ENCODE measurements at regions not wholly inside any gene's neighbourhood (a gene's known extent, or its start where the extent isn't known, plus 50 kb on each side); places are given as distances from the start of the nearest gene placed in this dataset.

GRCh38 chr3:174442302-174442682 is 416.8 kb upstream of the NAALADL2 start:
- no peak for DNase-seq
- Histone ChIP-seq H3K9me3 (ENCODE audit: control insufficient read depth, low read depth, low read length) (no peaks in the 10 kb centered on the region), H3K4me3 (ENCODE audit: low read length) (peak overlapping the region; percentile 81), H3K27ac (ENCODE audit: low read length) (peak overlapping the region; percentile 93), H3K36me3 (ENCODE audit: control insufficient read depth, insufficient read depth, low read length) (no peaks in the 10 kb centered on the region), H3K4me1 (ENCODE audit: control insufficient read depth, insufficient read depth, low read length) (peaks cover 9% of the 10 kb centered on the region), H3K27me3 (ENCODE audit: control insufficient read depth, insufficient read depth, low read length) (no peaks in the 10 kb centered on the region)
- WGBS (ENCODE audit: insufficient coverage, low lambda C conversion rate): 34% methylated on average over 3 of the region's 4 CpGs

- H3K36me3 ChIP-seq (ENCODE audit: control insufficient read depth, insufficient read depth, low read length): no peaks in the 10 kb centered on the region
- H3K9me3 ChIP-seq (ENCODE audit: control insufficient read depth, low read depth, low read length): peaks cover 11% of the 10 kb centered on the region
- H3K4me3 ChIP-seq (ENCODE audit: low read length): no peak overlapping the region
- DNase-seq: no peak
- H3K4me1 ChIP-seq (ENCODE audit: control insufficient read depth, insufficient read depth, low read length): peaks cover 6% of the 10 kb centered on the region
- no peak overlapping the region for H3K27ac ChIP-seq (ENCODE audit: low read length)
- no CpG with 5 or more reads among the region's 3 CpGs for whole genome bisulfite sequencing (ENCODE audit: insufficient coverage, low lambda C conversion rate)
- H3K27me3 ChIP-seq (ENCODE audit: control insufficient read depth, insufficient read depth, low read length): no peaks in the 10 kb centered on the region
Observed at GRCh38 chr3:174444391-174444790, 414.7 kb upstream of the NAALADL2 start.

- no peak overlapping the region for H3K4me3 ChIP-seq (ENCODE audit: low read length)
- H3K27ac ChIP-seq (ENCODE audit: low read length): no peak overlapping the region
- WGBS (ENCODE audit: insufficient coverage, low lambda C conversion rate): 83% methylated on average over 1 of the region's 5 CpGs
- DNase-seq: no peak
- peaks cover 16% of the 10 kb centered on the region for H3K9me3 ChIP-seq (ENCODE audit: control insufficient read depth, low read depth, low read length)
- no peaks in the 10 kb centered on the region for H3K36me3 ChIP-seq (ENCODE audit: control insufficient read depth, insufficient read depth, low read length)
- H3K4me1 ChIP-seq (ENCODE audit: control insufficient read depth, insufficient read depth, low read length): no peaks in the 10 kb centered on the region
- H3K27me3 ChIP-seq (ENCODE audit: control insufficient read depth, insufficient read depth, low read length): no peaks in the 10 kb centered on the region
Observed at GRCh38 chr3:174457758-174458157, 401.4 kb upstream of the NAALADL2 start.

GRCh38 chr3:174460831-174461230 is 398.3 kb upstream of the NAALADL2 start:
- DNase-seq: no peak
- Histone ChIP-seq H3K27ac (ENCODE audit: low read length) (no peak overlapping the region), H3K4me3 (ENCODE audit: low read length) (no peak overlapping the region), H3K9me3 (ENCODE audit: control insufficient read depth, low read depth, low read length) (peaks cover 5% of the 10 kb centered on the region), H3K27me3 (ENCODE audit: control insufficient read depth, insufficient read depth, low read length) (no peaks in the 10 kb centered on the region), H3K4me1 (ENCODE audit: control insufficient read depth, insufficient read depth, low read length) (no peaks in the 10 kb centered on the region), H3K36me3 (ENCODE audit: control insufficient read depth, insufficient read depth, low read length) (no peaks in the 10 kb centered on the region)
- WGBS (ENCODE audit: insufficient coverage, low lambda C conversion rate): no CpG with 5 or more reads among the region's 1 CpG

- no peak for DNase-seq
Observed at GRCh38 chr3:174462916-174463315, 396.2 kb upstream of the NAALADL2 start.

GRCh38 chr3:174465177-174465576 is 394.0 kb upstream of the NAALADL2 start:
- WGBS (ENCODE audit: insufficient coverage, low lambda C conversion rate): 89% methylated on average over 3 of the region's 3 CpGs

More at GRCh38 chr3:174462916-174463315, 396.2 kb upstream of the NAALADL2 start:
- Histone ChIP-seq H3K27ac (ENCODE audit: low read length) (no peak overlapping the region), H3K27me3 (ENCODE audit: control insufficient read depth, insufficient read depth, low read length) (no peaks in the 10 kb centered on the region), H3K4me3 (ENCODE audit: low read length) (no peak overlapping the region), H3K9me3 (ENCODE audit: control insufficient read depth, low read depth, low read length) (no peaks in the 10 kb centered on the region), H3K4me1 (ENCODE audit: control insufficient read depth, insufficient read depth, low read length) (no peaks in the 10 kb centered on the region), H3K36me3 (ENCODE audit: control insufficient read depth, insufficient read depth, low read length) (no peaks in the 10 kb centered on the region)

GRCh38 chr3:174466471-174467054 is 392.6 kb upstream of the NAALADL2 start:
- 42% methylated on average over 2 of the region's 4 CpGs for WGBS (ENCODE audit: insufficient coverage, low lambda C conversion rate)
- Histone ChIP-seq H3K4me1 (ENCODE audit: control insufficient read depth, insufficient read depth, low read length) (no peaks in the 10 kb centered on the region), H3K27me3 (ENCODE audit: control insufficient read depth, insufficient read depth, low read length) (no peaks in the 10 kb centered on the region), H3K36me3 (ENCODE audit: control insufficient read depth, insufficient read depth, low read length) (no peaks in the 10 kb centered on the region), H3K27ac (ENCODE audit: low read length) (no peak overlapping the region), H3K9me3 (ENCODE audit: control insufficient read depth, low read depth, low read length) (no peaks in the 10 kb centered on the region), H3K4me3 (ENCODE audit: low read length) (no peak overlapping the region)
- DNase-seq: no peak

More at GRCh38 chr3:174465177-174465576, 394.0 kb upstream of the NAALADL2 start:
- no peaks in the 10 kb centered on the region for H3K36me3 ChIP-seq (ENCODE audit: control insufficient read depth, insufficient read depth, low read length)
- DNase-seq: no peak
- no peak overlapping the region for H3K27ac ChIP-seq (ENCODE audit: low read length)
- no peaks in the 10 kb centered on the region for H3K4me1 ChIP-seq (ENCODE audit: control insufficient read depth, insufficient read depth, low read length)
- no peaks in the 10 kb centered on the region for H3K27me3 ChIP-seq (ENCODE audit: control insufficient read depth, insufficient read depth, low read length)
- no peaks in the 10 kb centered on the region for H3K9me3 ChIP-seq (ENCODE audit: control insufficient read depth, low read depth, low read length)
- no peak overlapping the region for H3K4me3 ChIP-seq (ENCODE audit: low read length)

- DNase-seq: no peak
- H3K36me3 ChIP-seq (ENCODE audit: control insufficient read depth, insufficient read depth, low read length): no peaks in the 10 kb centered on the region
- H3K4me1 ChIP-seq (ENCODE audit: control insufficient read depth, insufficient read depth, low read length): no peaks in the 10 kb centered on the region
- WGBS (ENCODE audit: insufficient coverage, low lambda C conversion rate): no CpG with 5 or more reads among the region's 1 CpG
- H3K27me3 ChIP-seq (ENCODE audit: control insufficient read depth, insufficient read depth, low read length): no peaks in the 10 kb centered on the region
- H3K27ac ChIP-seq (ENCODE audit: low read length): no peak overlapping the region
- no peaks in the 10 kb centered on the region for H3K9me3 ChIP-seq (ENCODE audit: control insufficient read depth, low read depth, low read length)
- no peak overlapping the region for H3K4me3 ChIP-seq (ENCODE audit: low read length)
Observed at GRCh38 chr3:174477491-174477890, 381.6 kb upstream of the NAALADL2 start.

- WGBS (ENCODE audit: insufficient coverage, low lambda C conversion rate): 86% methylated on average over 1 of the region's 2 CpGs
- no peaks in the 10 kb centered on the region for H3K4me1 ChIP-seq (ENCODE audit: control insufficient read depth, insufficient read depth, low read length)
- H3K4me3 ChIP-seq (ENCODE audit: low read length): no peak overlapping the region
- no peaks in the 10 kb centered on the region for H3K36me3 ChIP-seq (ENCODE audit: control insufficient read depth, insufficient read depth, low read length)
- DNase-seq: no peak
- no peaks in the 10 kb centered on the region for H3K27me3 ChIP-seq (ENCODE audit: control insufficient read depth, insufficient read depth, low read length)
- no peaks in the 10 kb centered on the region for H3K9me3 ChIP-seq (ENCODE audit: control insufficient read depth, low read depth, low read length)
- no peak overlapping the region for H3K27ac ChIP-seq (ENCODE audit: low read length)
Observed at GRCh38 chr3:174480767-174481166, 378.4 kb upstream of the NAALADL2 start.

GRCh38 chr3:174482541-174482940 is 376.6 kb upstream of the NAALADL2 start:
- H3K4me3 ChIP-seq (ENCODE audit: low read length): no peak overlapping the region
- no peaks in the 10 kb centered on the region for H3K36me3 ChIP-seq (ENCODE audit: control insufficient read depth, insufficient read depth, low read length)
- H3K27ac ChIP-seq (ENCODE audit: low read length): no peak overlapping the region
- no peaks in the 10 kb centered on the region for H3K27me3 ChIP-seq (ENCODE audit: control insufficient read depth, insufficient read depth, low read length)
- WGBS (ENCODE audit: insufficient coverage, low lambda C conversion rate): no CpG with 5 or more reads among the region's 1 CpG
- DNase-seq: no peak
- no peaks in the 10 kb centered on the region for H3K4me1 ChIP-seq (ENCODE audit: control insufficient read depth, insufficient read depth, low read length)
- no peaks in the 10 kb centered on the region for H3K9me3 ChIP-seq (ENCODE audit: control insufficient read depth, low read depth, low read length)

- H3K27me3 ChIP-seq (ENCODE audit: control insufficient read depth, insufficient read depth, low read length): no peaks in the 10 kb centered on the region
- no CpG with 5 or more reads among the region's 1 CpG for WGBS (ENCODE audit: insufficient coverage, low lambda C conversion rate)
- no peak overlapping the region for H3K27ac ChIP-seq (ENCODE audit: low read length)
- no peaks in the 10 kb centered on the region for H3K9me3 ChIP-seq (ENCODE audit: control insufficient read depth, low read depth, low read length)
- no peak for DNase-seq
- H3K4me3 ChIP-seq (ENCODE audit: low read length): no peak overlapping the region
- H3K36me3 ChIP-seq (ENCODE audit: control insufficient read depth, insufficient read depth, low read length): no peaks in the 10 kb centered on the region
- no peaks in the 10 kb centered on the region for H3K4me1 ChIP-seq (ENCODE audit: control insufficient read depth, insufficient read depth, low read length)
Observed at GRCh38 chr3:174483254-174483653, 375.9 kb upstream of the NAALADL2 start.
